DND-41 (cell line): ENCODE measurements at regions not wholly inside any gene's neighbourhood (a gene's known extent, or its start where the extent isn't known, plus 50 kb on each side); places are given as distances from the start of the nearest gene placed in this dataset.

Experiments used
- CTCF ChIP-seq: IDR thresholded peaks from 2 replicates; pipeline ENCODE4 v1.5.1; 2012; ENCODE audit warnings: borderline replicate concordance, low read length, moderate library complexity, mild to moderate bottlenecking; ENCODE audit not compliant: poor library complexity, severe bottlenecking; ENCODE audit errors: extremely low read depth
- EZH2 ChIP-seq: IDR thresholded peaks from 3 replicates; pipeline ENCODE4 v1.6.1; 2012; ENCODE audit warnings: borderline replicate concordance, low read depth, mild to moderate bottlenecking, moderate library complexity, low read length, inconsistent platforms; ENCODE audit not compliant: severe bottlenecking

GRCh38 chrX:721354-721753 is 90.8 kb downstream of the SHOX start:
- TF ChIP-seq EZH2: no peak
- TF ChIP-seq CTCF: no peak
